WTC11 (cell line): ENCODE measurements at regions not wholly inside any gene's neighbourhood (a gene's known extent, or its start where the extent isn't known, plus 50 kb on each side); places are given as distances from the start of the nearest gene placed in this dataset.

Experiments
- ARID4B ChIP-seq: sonication (generic); formaldehyde crosslinking; IDR thresholded peaks from 2 replicates; pipeline ENCODE4 v1.8.0; 2023; ENCODE audit warnings: missing genetic modification reagents, mild to moderate bottlenecking, borderline replicate concordance
- ATF2 ChIP-seq: sonication (generic); formaldehyde crosslinking; IDR thresholded peaks from 2 replicates; pipeline ENCODE4 v1.8.1; 2022; ENCODE audit warnings: low read depth, missing genetic modification reagents, borderline replicate concordance
- CBFB ChIP-seq: sonication (generic); formaldehyde crosslinking; IDR thresholded peaks from 2 replicates; pipeline ENCODE4 v1.8.1; 2022; ENCODE audit warnings: mild to moderate bottlenecking, low read depth, missing genetic modification reagents
- CREB1 ChIP-seq: sonication (generic); formaldehyde crosslinking; IDR thresholded peaks from 2 replicates; pipeline ENCODE4 v1.8.0; 2023; ENCODE audit warnings: mild to moderate bottlenecking, missing genetic modification reagents
- CTCF ChIP-seq: fragments of 200-600 bp; IDR thresholded peaks from 2 replicates; pipeline ENCODE4 v1.8.0; 2022; ENCODE audit warnings: antibody characterized with exemption
- E2F5 ChIP-seq: sonication (generic); formaldehyde crosslinking; IDR thresholded peaks from 2 replicates; pipeline ENCODE4 v1.8.1; 2022; ENCODE audit warnings: mild to moderate bottlenecking, moderate library complexity, missing genetic modification reagents
- MAX ChIP-seq: sonication (generic); formaldehyde crosslinking; IDR thresholded peaks from 2 replicates; pipeline ENCODE4 v1.8.0; 2022; ENCODE audit warnings: mild to moderate bottlenecking, missing genetic modification reagents
- MXD4 ChIP-seq: fragments of 250-450 bp; sonication (Bioruptor Pico); IDR thresholded peaks from 2 replicates; pipeline ENCODE4 v1.8.0; 2021; ENCODE audit warnings: mild to moderate bottlenecking, moderate library complexity, borderline replicate concordance
- NR2C2 ChIP-seq: sonication (generic); formaldehyde crosslinking; IDR thresholded peaks from 2 replicates; pipeline ENCODE4 v1.8.0; 2022; ENCODE audit warnings: mild to moderate bottlenecking, missing genetic modification reagents
- SP1 ChIP-seq: sonication (generic); formaldehyde crosslinking; conservative IDR thresholded peaks from 2 replicates; pipeline ENCODE4 v1.8.1; 2022; ENCODE audit warnings: missing genetic modification reagents
- TCF7 ChIP-seq: sonication (generic); formaldehyde crosslinking; IDR thresholded peaks from 2 replicates; pipeline ENCODE4 v1.8.0; 2022; ENCODE audit warnings: mild to moderate bottlenecking, low read depth, missing genetic modification reagents, moderate library complexity
- TEAD1 ChIP-seq: sonication (generic); formaldehyde crosslinking; IDR thresholded peaks from 2 replicates; pipeline ENCODE4 v1.8.0; 2022; ENCODE audit warnings: mild to moderate bottlenecking, missing genetic modification reagents

- TF ChIP-seq CTCF: no peak
- no peak for TF ChIP-seq CREB1 (CRISPR knock-in tag)
- no peak for TF ChIP-seq SP1
- no peak for TF ChIP-seq MXD4 (CRISPR knock-in tag)
- no peak for TF ChIP-seq CBFB
- no peak for TF ChIP-seq NR2C2 (CRISPR knock-in tag)
- no peak for TF ChIP-seq E2F5 (CRISPR knock-in tag)
- no peak for TF ChIP-seq MAX (CRISPR knock-in tag)
- no peak for TF ChIP-seq TEAD1 (CRISPR knock-in tag)
- TF ChIP-seq TCF7: no peak
- TF ChIP-seq ARID4B (CRISPR knock-in tag): no peak
- no peak for TF ChIP-seq ATF2
Observed at GRCh38 chr5:75848077-75848476, 130.8 kb upstream of the POC5 start.
